ENCODE measurements at regions not wholly inside any gene's neighbourhood (a gene's known extent, or its start where the extent isn't known, plus 50 kb on each side); places are given as distances from the start of the nearest gene placed in this dataset.

- no peak for DNase-seq (ENCODE audit: low read depth)
Observed at GRCh38 chr4:18566970-18567799, 545.6 kb upstream of the LCORL start.

GRCh38 chr4:18559492-18559891 lies 537.9 kb upstream of the LCORL start:
- DNase-seq (ENCODE audit: low read depth) = no peak

- no peak for DNase-seq (ENCODE audit: low read depth)
Observed at GRCh38 chr4:18556402-18556801, 534.8 kb upstream of the LCORL start.

GRCh38 chr4:18540349-18540748 lies 518.8 kb upstream of the LCORL start:
- no peak for DNase-seq (ENCODE audit: low read depth)

GRCh38 chr4:18538121-18538520 lies 516.6 kb upstream of the LCORL start:
- DNase-seq (ENCODE audit: low read depth) = no peak

GRCh38 chr4:18536428-18536827 lies 514.9 kb upstream of the LCORL start:
- DNase-seq (ENCODE audit: low read depth) = no peak

- DNase-seq (ENCODE audit: low read depth) = no peak
Observed at GRCh38 chr4:18535948-18536347, 514.4 kb upstream of the LCORL start.

- DNase-seq (ENCODE audit: low read depth) = no peak
Observed at GRCh38 chr4:18533262-18533775, 511.8 kb upstream of the LCORL start.

GRCh38 chr4:18531731-18532130 lies 510.2 kb upstream of the LCORL start:
- DNase-seq (ENCODE audit: low read depth) = no peak

GRCh38 chr4:18529482-18529881 lies 507.9 kb upstream of the LCORL start:
- DNase-seq (ENCODE audit: low read depth) = no peak

GRCh38 chr4:18524667-18525066 lies 503.1 kb upstream of the LCORL start:
- DNase-seq (ENCODE audit: low read depth) = no peak

GRCh38 chr4:18518098-18518497 lies 496.5 kb upstream of the LCORL start:
- no peak for DNase-seq (ENCODE audit: low read depth)

GRCh38 chr4:18513861-18514260 lies 492.3 kb upstream of the LCORL start:
- no peak for DNase-seq (ENCODE audit: low read depth)

GRCh38 chr4:18512718-18513117 lies 491.2 kb upstream of the LCORL start:
- no peak for DNase-seq (ENCODE audit: low read depth)

- DNase-seq (ENCODE audit: low read depth) = no peak
Observed at GRCh38 chr4:18511727-18512126, 490.2 kb upstream of the LCORL start.

- no peak for DNase-seq (ENCODE audit: low read depth)
Observed at GRCh38 chr4:18508786-18509185, 487.2 kb upstream of the LCORL start.

- no peak for DNase-seq (ENCODE audit: low read depth)
Observed at GRCh38 chr4:18480928-18481327, 459.4 kb upstream of the LCORL start.

GRCh38 chr4:18480342-18480741 lies 458.8 kb upstream of the LCORL start:
- no peak for DNase-seq (ENCODE audit: low read depth)

GRCh38 chr4:18479825-18480224 lies 458.3 kb upstream of the LCORL start:
- no peak for DNase-seq (ENCODE audit: low read depth)

GRCh38 chr4:18463987-18464559 lies 442.5 kb upstream of the LCORL start:
- DNase-seq (ENCODE audit: low read depth) = no peak

GRCh38 chr4:18458465-18458864 lies 436.9 kb upstream of the LCORL start:
- no peak for DNase-seq (ENCODE audit: low read depth)

- DNase-seq (ENCODE audit: low read depth) = no peak
Observed at GRCh38 chr4:18454349-18454748, 432.8 kb upstream of the LCORL start.

- DNase-seq (ENCODE audit: low read depth) = no peak
Observed at GRCh38 chr4:18445110-18445509, 423.6 kb upstream of the LCORL start.

GRCh38 chr4:18444206-18444605 lies 422.7 kb upstream of the LCORL start:
- DNase-seq (ENCODE audit: low read depth) = no peak

Data from stimulated activated CD8-positive, alpha-beta memory T cell treated with anti-CD3 and anti-CD28 coated beads, Interleukin-15, amount 100 ng/mL, for 1 hour (primary cell).